ENCODE measurements at regions not wholly inside any gene's neighbourhood (a gene's known extent, or its start where the extent isn't known, plus 50 kb on each side); places are given as distances from the start of the nearest gene placed in this dataset.
A peak's percentile ranks its signal among the peaks of the same experiment; 100 is the strongest.

DNA sequence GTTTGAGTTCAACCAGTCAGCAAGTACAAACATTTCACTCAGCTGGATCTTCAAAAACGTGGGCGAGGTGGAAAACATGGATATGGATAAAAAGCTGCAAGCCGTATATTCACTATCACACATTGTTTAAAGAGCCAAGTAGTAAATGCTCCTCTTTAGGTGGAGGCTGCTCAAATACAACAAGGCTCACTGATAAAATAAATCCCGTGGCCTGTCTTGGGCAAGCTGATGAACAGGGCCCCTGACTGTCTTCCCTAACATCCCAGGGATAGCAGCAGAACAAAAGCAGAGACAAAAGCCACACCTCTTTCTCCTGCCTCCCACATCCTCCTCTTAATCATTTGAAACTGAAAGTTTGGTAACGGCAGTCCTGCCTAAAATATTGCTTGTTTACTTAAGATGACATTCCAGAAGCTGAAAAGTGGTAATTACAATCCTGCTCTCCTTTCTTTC, 357.7 kb downstream of the TTLL7 start:
- H3K9me3 ChIP-seq (ENCODE audit: control insufficient read depth in 5 of 5, low read length in 5 of 5): no peaks in the 10 kb centered on the region
- H3K27me3 ChIP-seq (ENCODE audit: control insufficient read depth in 5 of 5, insufficient read depth in 4 of 5, low read length in 5 of 5): no peaks in the 10 kb centered on the region
- H3K9ac ChIP-seq (ENCODE audit: low read length in 5 of 5): peak overlapping the region in 2 of 5 donors; percentile 2 to 53
- H3K36me3 ChIP-seq (ENCODE audit: control insufficient read depth in 5 of 5, insufficient read depth in 5 of 5, low read length in 5 of 5): no peaks in the 10 kb centered on the region
- peak overlapping the region in 2 of 5 donors; percentile 47 to 48 for H3K4me3 ChIP-seq (ENCODE audit: low read depth in 1 of 5, low read length in 5 of 5)
- peak overlapping the region; percentile 2 for H3K27ac ChIP-seq (ENCODE audit: low read depth, low read length)
- H3K4me1 ChIP-seq (ENCODE audit: control insufficient read depth in 5 of 5, insufficient read depth in 5 of 5, low read length in 5 of 5): peaks cover 4 to 14% (median 12%) of the 10 kb centered on the region in 5 donors

DNA sequence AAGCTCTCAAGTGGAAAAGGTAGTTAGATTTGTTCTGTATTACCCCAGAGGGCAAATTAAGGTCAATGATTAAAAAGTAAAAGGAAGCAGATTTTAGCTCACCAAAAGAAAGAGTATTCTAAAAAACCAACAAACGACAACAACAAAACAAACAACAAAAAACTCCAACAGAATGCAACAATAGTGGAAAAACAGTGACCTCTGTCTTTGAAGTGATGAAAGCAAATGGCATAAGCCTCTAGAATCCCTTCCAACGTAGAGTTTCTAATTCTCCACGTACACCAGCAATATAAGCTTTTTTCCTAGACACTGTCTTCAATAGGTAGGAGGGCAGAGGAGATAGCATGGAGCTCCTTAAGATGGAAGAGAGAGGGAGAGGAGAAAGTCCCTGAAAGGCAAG, 359.1 kb downstream of the TTLL7 start:
- Histone ChIP-seq H3K4me1 (ENCODE audit: control insufficient read depth in 5 of 5, insufficient read depth in 5 of 5, low read length in 5 of 5) (peaks cover 4 to 14% (median 12%) of the 10 kb centered on the region in 5 donors), H3K36me3 (ENCODE audit: control insufficient read depth in 5 of 5, insufficient read depth in 5 of 5, low read length in 5 of 5) (no peaks in the 10 kb centered on the region), H3K9ac (ENCODE audit: low read length in 5 of 5) (no peak overlapping the region), H3K9me3 (ENCODE audit: control insufficient read depth in 5 of 5, low read length in 5 of 5) (no peaks in the 10 kb centered on the region), H3K27me3 (ENCODE audit: control insufficient read depth in 5 of 5, insufficient read depth in 4 of 5, low read length in 5 of 5) (no peaks in the 10 kb centered on the region), H3K4me3 (ENCODE audit: low read depth in 1 of 5, low read length in 5 of 5) (no peak overlapping the region), H3K27ac (ENCODE audit: low read depth, low read length) (no peak overlapping the region)

DNA sequence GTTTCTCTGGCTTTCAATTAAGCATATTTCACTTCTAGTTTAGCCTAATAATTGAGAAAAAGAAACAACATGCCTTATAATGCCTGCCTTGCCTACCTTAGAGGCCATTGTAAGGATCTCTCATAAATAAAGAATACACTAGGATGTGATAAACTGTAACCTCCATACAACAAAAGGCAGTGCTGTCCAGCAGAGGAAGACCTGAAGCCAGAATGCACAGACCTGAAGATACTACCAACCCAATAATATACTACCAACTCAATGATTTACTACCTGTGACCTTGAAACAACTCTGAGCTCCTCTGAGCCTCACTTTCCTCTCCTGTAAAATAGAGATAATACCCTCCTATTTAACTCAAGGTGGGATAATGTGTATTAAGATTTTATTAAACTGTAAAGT, 361.3 kb downstream of the TTLL7 start:
- H3K36me3 ChIP-seq (ENCODE audit: control insufficient read depth in 5 of 5, insufficient read depth in 5 of 5, low read length in 5 of 5): no peaks in the 10 kb centered on the region
- H3K9me3 ChIP-seq (ENCODE audit: control insufficient read depth in 5 of 5, low read length in 5 of 5): no peaks in the 10 kb centered on the region
- peaks cover 4 to 14% (median 12%) of the 10 kb centered on the region in 5 donors for H3K4me1 ChIP-seq (ENCODE audit: control insufficient read depth in 5 of 5, insufficient read depth in 5 of 5, low read length in 5 of 5)
- no peak overlapping the region for H3K27ac ChIP-seq (ENCODE audit: low read depth, low read length)
- H3K4me3 ChIP-seq (ENCODE audit: low read depth in 1 of 5, low read length in 5 of 5): no peak overlapping the region
- H3K27me3 ChIP-seq (ENCODE audit: control insufficient read depth in 5 of 5, insufficient read depth in 4 of 5, low read length in 5 of 5): no peaks in the 10 kb centered on the region
- H3K9ac ChIP-seq (ENCODE audit: low read length in 5 of 5): no peak overlapping the region

DNA sequence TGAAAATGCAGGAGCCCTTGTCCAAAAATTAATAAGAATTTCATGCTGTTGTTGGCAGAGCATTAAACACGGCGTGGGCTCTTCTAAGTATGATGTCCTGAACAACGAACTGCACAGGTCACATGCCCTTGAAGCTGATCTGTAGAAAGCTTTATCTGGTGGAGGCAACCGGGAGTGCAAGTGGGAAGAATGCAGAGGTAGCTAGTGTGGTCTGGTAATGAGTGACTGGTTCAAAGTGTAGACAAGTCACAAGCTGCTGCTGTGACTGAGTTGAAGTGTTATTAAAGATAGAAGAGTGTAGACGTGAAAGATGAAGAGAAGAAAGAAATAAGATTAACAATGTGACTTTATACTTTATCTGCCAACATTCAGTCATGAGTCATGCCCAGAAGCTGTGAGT, 361.9 kb downstream of the TTLL7 start:
- no peaks in the 10 kb centered on the region for H3K27me3 ChIP-seq (ENCODE audit: control insufficient read depth in 5 of 5, insufficient read depth in 4 of 5, low read length in 5 of 5)
- no peak overlapping the region for H3K9ac ChIP-seq (ENCODE audit: low read length in 5 of 5)
- H3K4me3 ChIP-seq (ENCODE audit: low read depth in 1 of 5, low read length in 5 of 5): no peak overlapping the region
- H3K36me3 ChIP-seq (ENCODE audit: control insufficient read depth in 5 of 5, insufficient read depth in 5 of 5, low read length in 5 of 5): no peaks in the 10 kb centered on the region
- no peaks in the 10 kb centered on the region for H3K9me3 ChIP-seq (ENCODE audit: control insufficient read depth in 5 of 5, low read length in 5 of 5)
- H3K27ac ChIP-seq (ENCODE audit: low read depth, low read length): no peak overlapping the region
- H3K4me1 ChIP-seq (ENCODE audit: control insufficient read depth in 5 of 5, insufficient read depth in 5 of 5, low read length in 5 of 5): peaks cover 4 to 13% (median 10%) of the 10 kb centered on the region in 5 donors

DNA sequence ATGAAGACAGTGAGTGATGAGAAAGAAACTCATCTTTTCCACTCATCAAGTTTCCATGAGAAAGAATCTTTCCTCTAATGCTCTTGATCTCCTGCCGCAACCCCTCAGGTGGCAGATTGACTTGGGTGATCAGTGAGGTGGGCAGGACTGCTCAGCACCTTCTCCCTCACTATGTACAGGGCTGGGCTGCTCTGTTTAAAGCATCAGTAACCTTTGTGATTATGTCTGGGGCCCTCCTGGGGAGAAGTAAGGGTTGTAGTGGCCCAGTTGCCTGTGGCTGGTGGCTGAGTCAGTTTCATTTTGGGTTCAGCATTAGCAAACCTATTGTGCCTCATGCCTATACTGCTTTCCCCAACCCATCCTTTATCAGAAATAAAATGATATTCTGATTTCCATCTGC, 366.0 kb downstream of the TTLL7 start:
- Histone ChIP-seq H3K9me3 (ENCODE audit: control insufficient read depth in 5 of 5, low read length in 5 of 5) (no peaks in the 10 kb centered on the region), H3K27me3 (ENCODE audit: control insufficient read depth in 5 of 5, insufficient read depth in 4 of 5, low read length in 5 of 5) (no peaks in the 10 kb centered on the region), H3K4me1 (ENCODE audit: control insufficient read depth in 5 of 5, insufficient read depth in 5 of 5, low read length in 5 of 5) (no peaks in the 10 kb centered on the region), H3K4me3 (ENCODE audit: low read depth in 1 of 5, low read length in 5 of 5) (no peak overlapping the region), H3K9ac (ENCODE audit: low read length in 5 of 5) (no peak overlapping the region), H3K27ac (ENCODE audit: low read depth, low read length) (no peak overlapping the region), H3K36me3 (ENCODE audit: control insufficient read depth in 5 of 5, insufficient read depth in 5 of 5, low read length in 5 of 5) (no peaks in the 10 kb centered on the region)

DNA sequence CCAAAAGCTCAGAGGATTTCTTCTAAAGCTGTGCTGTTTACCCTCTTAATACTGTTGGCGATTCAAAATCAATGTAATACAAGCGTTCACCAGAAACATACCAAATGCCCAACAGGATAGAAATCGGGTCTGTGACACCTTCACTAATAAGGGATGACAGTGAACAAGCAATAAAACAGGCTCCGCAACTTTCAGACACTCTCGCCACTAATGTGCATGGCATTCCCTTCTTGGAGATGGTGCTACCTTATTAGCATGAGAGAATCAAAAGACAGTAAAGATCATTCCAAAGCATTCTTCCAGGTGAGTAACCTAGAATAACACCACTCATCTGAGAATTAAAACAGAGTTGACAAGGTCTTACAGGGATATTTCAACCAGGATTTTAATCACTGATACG, 367.1 kb downstream of the TTLL7 start:
- Histone ChIP-seq H3K27ac (ENCODE audit: low read depth, low read length) (no peak overlapping the region), H3K4me1 (ENCODE audit: control insufficient read depth in 5 of 5, insufficient read depth in 5 of 5, low read length in 5 of 5) (no peaks in the 10 kb centered on the region), H3K9ac (ENCODE audit: low read length in 5 of 5) (no peak overlapping the region), H3K9me3 (ENCODE audit: control insufficient read depth in 5 of 5, low read length in 5 of 5) (no peaks in the 10 kb centered on the region), H3K4me3 (ENCODE audit: low read depth in 1 of 5, low read length in 5 of 5) (no peak overlapping the region), H3K27me3 (ENCODE audit: control insufficient read depth in 5 of 5, insufficient read depth in 4 of 5, low read length in 5 of 5) (no peaks in the 10 kb centered on the region), H3K36me3 (ENCODE audit: control insufficient read depth in 5 of 5, insufficient read depth in 5 of 5, low read length in 5 of 5) (no peaks in the 10 kb centered on the region)

DNA sequence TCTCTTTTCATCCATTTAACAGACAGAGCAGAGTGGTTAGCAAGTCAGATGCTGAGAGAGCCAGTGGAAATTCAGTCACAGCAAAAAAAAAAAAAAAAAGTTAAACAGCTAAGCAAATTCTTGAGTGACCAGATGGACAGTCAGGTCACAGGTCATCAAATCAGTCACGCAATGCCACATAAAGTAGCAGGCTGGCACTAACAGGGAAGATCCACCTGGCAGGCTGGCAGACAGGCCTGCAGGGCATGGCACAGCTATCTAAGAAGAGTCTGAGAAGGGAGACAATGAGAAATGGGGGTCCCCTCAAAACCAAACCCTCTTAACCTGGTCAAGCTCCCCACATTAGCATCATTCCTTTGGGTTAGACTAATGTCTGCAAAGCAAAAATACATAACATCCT, 371.9 kb downstream of the TTLL7 start:
- no peaks in the 10 kb centered on the region for H3K4me1 ChIP-seq (ENCODE audit: control insufficient read depth in 5 of 5, insufficient read depth in 5 of 5, low read length in 5 of 5)

DNA sequence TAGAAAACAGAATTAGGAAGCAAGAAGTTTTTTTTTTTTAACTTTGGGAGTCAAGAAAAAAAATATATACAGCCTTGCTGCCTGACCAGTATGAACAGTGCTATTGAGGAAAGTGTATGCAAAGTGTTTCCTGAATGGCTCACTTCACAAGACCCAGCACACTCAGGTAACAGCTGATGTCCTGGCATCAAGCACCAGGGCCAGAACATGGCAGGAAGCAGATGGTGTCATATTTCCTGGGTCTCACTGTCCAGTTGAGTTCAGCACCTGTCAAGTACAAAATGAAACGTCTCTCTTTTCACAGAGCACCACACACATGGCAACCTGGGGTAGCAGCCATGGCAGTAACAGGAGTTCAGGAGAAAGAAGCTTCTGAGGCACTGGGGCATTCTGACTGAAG, 372.3 kb downstream of the TTLL7 start:
- no peak overlapping the region for H3K4me3 ChIP-seq (ENCODE audit: low read depth in 1 of 5, low read length in 5 of 5)
- H3K4me1 ChIP-seq (ENCODE audit: control insufficient read depth in 5 of 5, insufficient read depth in 5 of 5, low read length in 5 of 5): no peaks in the 10 kb centered on the region
- H3K27me3 ChIP-seq (ENCODE audit: control insufficient read depth in 5 of 5, insufficient read depth in 4 of 5, low read length in 5 of 5): no peaks in the 10 kb centered on the region
- no peak overlapping the region for H3K9ac ChIP-seq (ENCODE audit: low read length in 5 of 5)
- no peaks in the 10 kb centered on the region for H3K9me3 ChIP-seq (ENCODE audit: control insufficient read depth in 5 of 5, low read length in 5 of 5)
- H3K27ac ChIP-seq (ENCODE audit: low read depth, low read length): no peak overlapping the region
- H3K36me3 ChIP-seq (ENCODE audit: control insufficient read depth in 5 of 5, insufficient read depth in 5 of 5, low read length in 5 of 5): no peaks in the 10 kb centered on the region

More for the DNA sequence above, 371.9 kb downstream of the TTLL7 start:
- no peaks in the 10 kb centered on the region for H3K27me3 ChIP-seq (ENCODE audit: control insufficient read depth in 5 of 5, insufficient read depth in 4 of 5, low read length in 5 of 5)
- H3K36me3 ChIP-seq (ENCODE audit: control insufficient read depth in 5 of 5, insufficient read depth in 5 of 5, low read length in 5 of 5): no peaks in the 10 kb centered on the region
- no peaks in the 10 kb centered on the region for H3K9me3 ChIP-seq (ENCODE audit: control insufficient read depth in 5 of 5, low read length in 5 of 5)
- H3K9ac ChIP-seq (ENCODE audit: low read length in 5 of 5): no peak overlapping the region
- no peak overlapping the region for H3K4me3 ChIP-seq (ENCODE audit: low read depth in 1 of 5, low read length in 5 of 5)
- no peak overlapping the region for H3K27ac ChIP-seq (ENCODE audit: low read depth, low read length)

DNA sequence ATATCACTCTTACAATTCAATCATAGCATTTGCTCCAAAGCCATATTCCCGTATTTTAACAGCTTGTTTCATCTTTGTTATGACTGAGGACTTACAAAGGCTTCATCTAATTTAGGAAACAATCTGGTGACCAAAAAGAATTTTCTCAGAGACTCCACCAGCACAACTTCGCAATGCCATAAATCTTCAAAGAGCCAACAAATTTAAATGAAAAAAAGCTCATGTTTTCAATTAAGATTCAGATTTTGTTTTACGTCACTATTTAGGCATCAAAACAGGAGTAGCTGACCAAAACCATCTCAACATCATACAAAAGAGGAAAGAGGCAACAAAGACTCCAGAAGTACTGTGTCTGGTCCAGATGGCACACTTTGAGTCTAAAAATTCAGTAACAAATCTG, 373.3 kb downstream of the TTLL7 start:
- no peaks in the 10 kb centered on the region for H3K4me1 ChIP-seq (ENCODE audit: control insufficient read depth in 5 of 5, insufficient read depth in 5 of 5, low read length in 5 of 5)
- no peaks in the 10 kb centered on the region for H3K9me3 ChIP-seq (ENCODE audit: control insufficient read depth in 5 of 5, low read length in 5 of 5)
- H3K4me3 ChIP-seq (ENCODE audit: low read depth in 1 of 5, low read length in 5 of 5): no peak overlapping the region
- no peaks in the 10 kb centered on the region for H3K27me3 ChIP-seq (ENCODE audit: control insufficient read depth in 5 of 5, insufficient read depth in 4 of 5, low read length in 5 of 5)
- no peaks in the 10 kb centered on the region for H3K36me3 ChIP-seq (ENCODE audit: control insufficient read depth in 5 of 5, insufficient read depth in 5 of 5, low read length in 5 of 5)
- H3K9ac ChIP-seq (ENCODE audit: low read length in 5 of 5): no peak overlapping the region
- no peak overlapping the region for H3K27ac ChIP-seq (ENCODE audit: low read depth, low read length)

DNA sequence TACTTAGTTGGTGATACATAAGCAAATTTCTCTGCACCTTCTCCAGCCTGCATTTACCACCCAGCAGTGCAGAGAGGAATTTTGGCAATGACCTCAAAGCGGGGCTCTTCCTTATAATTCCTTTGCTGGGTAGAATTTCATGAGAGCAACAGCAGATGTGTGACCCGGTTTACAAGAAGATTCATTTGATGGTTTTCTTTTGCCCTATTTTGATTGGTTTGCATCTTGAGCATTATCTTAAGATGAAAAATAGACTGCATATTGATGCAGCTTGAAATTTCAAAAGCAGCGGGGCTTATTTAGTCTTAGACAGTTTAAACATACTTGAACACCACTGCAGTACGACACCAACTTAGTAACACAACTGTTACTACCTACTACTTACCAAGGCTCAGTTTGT, 378.9 kb downstream of the TTLL7 start:
- Histone ChIP-seq H3K9ac (ENCODE audit: low read length in 5 of 5) (no peak overlapping the region), H3K4me1 (ENCODE audit: control insufficient read depth in 5 of 5, insufficient read depth in 5 of 5, low read length in 5 of 5) (no peaks in the 10 kb centered on the region), H3K4me3 (ENCODE audit: low read depth in 1 of 5, low read length in 5 of 5) (no peak overlapping the region), H3K36me3 (ENCODE audit: control insufficient read depth in 5 of 5, insufficient read depth in 5 of 5, low read length in 5 of 5) (no peaks in the 10 kb centered on the region), H3K27ac (ENCODE audit: low read depth, low read length) (no peak overlapping the region), H3K27me3 (ENCODE audit: control insufficient read depth in 5 of 5, insufficient read depth in 4 of 5, low read length in 5 of 5) (no peaks in the 10 kb centered on the region), H3K9me3 (ENCODE audit: control insufficient read depth in 5 of 5, low read length in 5 of 5) (no peaks in the 10 kb centered on the region)

Measured in subcutaneous abdominal adipose tissue (tissue), 5 donors.